ENCODE measurements at regions not wholly inside any gene's neighbourhood (a gene's known extent, or its start where the extent isn't known, plus 50 kb on each side); places are given as distances from the start of the nearest gene placed in this dataset.
"Not testable (repeated sequence)": the region's sequence is repeated elsewhere in the genome, so short reads cannot be mapped to it uniquely, and the experiment has no call there.

GRCh38 chr2:87559001-87559400, 188.9 kb upstream of the PLGLB2 start:
- not testable (repeated sequence) for DNase-seq

- DNase-seq: not testable (repeated sequence)
Observed at GRCh38 chr2:87559735-87560134, 188.2 kb upstream of the PLGLB2 start.

GRCh38 chr2:87565116-87565515, 182.8 kb upstream of the PLGLB2 start:
- DNase-seq: not testable (repeated sequence)

GRCh38 chr2:87566531-87566930, 181.4 kb upstream of the PLGLB2 start:
- DNase-seq: not testable (repeated sequence)

- not testable (repeated sequence) for DNase-seq
Observed at GRCh38 chr2:87567093-87567492, 180.8 kb upstream of the PLGLB2 start.

GRCh38 chr2:87567912-87568311, 180.0 kb upstream of the PLGLB2 start:
- not testable (repeated sequence) for DNase-seq

- not testable (repeated sequence) for DNase-seq
Observed at GRCh38 chr2:87568554-87569278, 179.2 kb upstream of the PLGLB2 start.

GRCh38 chr2:87569689-87570397, 178.0 kb upstream of the PLGLB2 start:
- DNase-seq: not testable (repeated sequence)

GRCh38 chr2:87571889-87572465, 175.9 kb upstream of the PLGLB2 start:
- DNase-seq: not testable (repeated sequence)

GRCh38 chr2:87572906-87573305, 175.0 kb upstream of the PLGLB2 start:
- not testable (repeated sequence) for DNase-seq

GRCh38 chr2:87573386-87574192, 174.3 kb upstream of the PLGLB2 start:
- DNase-seq: not testable (repeated sequence)

- not testable (repeated sequence) for DNase-seq
Observed at GRCh38 chr2:87574193-87575119, 173.4 kb upstream of the PLGLB2 start.

- not testable (repeated sequence) for DNase-seq
Observed at GRCh38 chr2:87575138-87575537, 172.7 kb upstream of the PLGLB2 start.

GRCh38 chr2:87577358-87577757, 170.5 kb upstream of the PLGLB2 start:
- DNase-seq: not testable (repeated sequence)

- DNase-seq: not testable (repeated sequence)
Observed at GRCh38 chr2:87582152-87582551, 165.7 kb upstream of the PLGLB2 start.

GRCh38 chr2:87582579-87582978, 165.3 kb upstream of the PLGLB2 start:
- DNase-seq: not testable (repeated sequence)

GRCh38 chr2:87583370-87583769, 164.5 kb upstream of the PLGLB2 start:
- DNase-seq: not testable (repeated sequence)

- not testable (repeated sequence) for DNase-seq
Observed at GRCh38 chr2:87583803-87584202, 164.1 kb upstream of the PLGLB2 start.

GRCh38 chr2:87584268-87584906, 163.5 kb upstream of the PLGLB2 start:
- DNase-seq: not testable (repeated sequence)

- not testable (repeated sequence) for DNase-seq
Observed at GRCh38 chr2:87587934-87588333, 160.0 kb upstream of the PLGLB2 start.

- DNase-seq: not testable (repeated sequence)
Observed at GRCh38 chr2:87592974-87593373, 154.9 kb upstream of the PLGLB2 start.
